NCI-H1092 (cell line): ENCODE measurements at regions not wholly inside any gene's neighbourhood (a gene's known extent, or its start where the extent isn't known, plus 50 kb on each side); places are given as distances from the start of the nearest gene placed in this dataset.

Source experiments
- DNase-seq: peaks from one replicate; lab custom pipeline; 2025; lab: John Stamatoyannopoulos, UW

DNA sequence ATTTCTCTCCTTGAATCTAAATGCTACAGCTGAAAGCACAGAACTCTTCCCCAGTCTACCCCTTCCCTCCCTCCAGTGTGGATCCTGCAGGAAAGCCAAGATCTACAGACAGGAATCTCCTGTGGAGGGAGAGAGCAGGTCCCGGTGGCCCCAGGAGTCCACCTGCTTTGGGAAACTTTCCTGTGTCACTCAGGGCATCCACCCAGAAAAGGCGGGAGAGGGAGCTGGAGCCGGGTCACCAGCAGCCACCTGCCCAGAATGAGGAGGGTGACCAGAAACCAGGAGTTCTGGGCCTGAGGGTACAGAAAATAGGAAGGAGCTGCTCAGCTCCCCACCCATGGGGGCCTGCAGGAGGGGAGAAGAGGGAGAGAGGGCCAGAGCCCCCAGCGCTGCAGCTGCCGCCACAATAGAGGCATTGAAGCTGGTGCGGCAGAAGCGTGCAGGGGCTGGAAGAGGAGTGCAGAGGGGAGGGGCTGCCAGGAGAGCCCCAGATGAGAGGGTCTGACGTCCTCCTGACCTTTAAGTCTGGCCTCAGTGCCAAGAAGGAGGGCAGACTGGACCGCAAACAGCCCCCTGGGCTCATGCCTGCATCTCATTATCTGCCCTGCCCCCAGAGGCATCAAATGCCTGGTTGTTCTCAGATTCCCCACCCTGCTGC is 56.3 kb upstream of the TMEM72 start:
- DNase-seq, result no peak

DNA sequence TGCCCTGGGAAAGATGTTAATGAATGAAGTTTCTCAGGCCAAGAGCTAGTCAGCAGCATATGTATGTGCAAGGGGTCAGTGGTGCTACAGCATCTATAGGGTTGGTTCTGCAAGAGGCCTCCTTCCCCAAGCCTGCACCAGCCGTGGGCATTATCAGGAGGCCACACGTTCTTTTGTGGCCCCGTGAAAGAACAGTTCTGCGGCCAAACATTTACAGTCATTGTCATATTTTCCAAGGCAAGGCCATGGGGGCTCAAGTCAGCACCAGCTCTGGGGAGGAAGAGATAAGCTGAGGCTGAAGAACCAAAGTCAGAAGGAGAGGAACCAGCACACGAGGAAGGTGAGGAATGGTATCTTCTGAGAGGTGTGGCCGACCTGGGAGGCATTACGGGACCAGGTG is 54.4 kb upstream of the TMEM72 start:
- DNase-seq, result no peak

- peak; percentile 7 for DNase-seq
These were observed 53.6 kb upstream of the TMEM72 start for GRCh38 chr10:44857363-44858016.

DNA sequence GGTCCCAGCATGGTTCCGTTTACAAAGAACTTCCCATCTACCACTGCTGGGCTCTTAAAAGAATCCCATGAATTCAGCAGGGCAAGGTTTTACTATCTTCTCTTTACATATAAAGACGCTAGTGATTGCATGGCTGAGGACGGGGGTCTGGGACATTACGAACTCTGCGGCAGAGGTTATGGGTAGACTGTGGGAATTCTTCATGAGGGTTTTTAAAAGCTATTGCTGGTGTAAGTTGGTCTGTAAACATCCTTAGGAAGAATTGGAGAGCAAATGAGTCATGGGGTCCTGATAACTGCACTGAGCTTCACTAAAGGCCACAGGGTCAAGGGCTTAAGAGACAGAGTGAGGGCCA is 53.1 kb upstream of the TMEM72 start:
- no peak for DNase-seq

DNA sequence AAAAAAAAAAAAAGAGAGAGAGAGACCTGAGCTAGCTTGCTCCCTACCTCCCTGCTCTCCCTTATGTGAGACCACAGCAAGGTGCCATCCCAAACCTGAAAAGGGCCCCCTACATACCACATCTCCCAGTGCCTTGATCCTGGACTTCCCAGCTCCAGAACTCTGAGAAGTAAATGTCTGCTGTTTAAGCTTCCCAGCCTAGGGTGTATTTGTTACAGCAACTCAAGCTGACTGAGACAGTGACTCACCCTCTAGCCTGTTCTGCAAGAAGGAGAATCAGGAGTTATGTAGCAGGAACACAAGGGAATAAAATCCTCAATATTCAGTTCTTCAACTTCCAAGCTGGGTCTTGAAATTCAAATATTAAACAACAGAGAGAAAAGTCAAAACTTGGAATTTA is 52.1 kb upstream of the TMEM72 start:
- no peak for DNase-seq

DNA sequence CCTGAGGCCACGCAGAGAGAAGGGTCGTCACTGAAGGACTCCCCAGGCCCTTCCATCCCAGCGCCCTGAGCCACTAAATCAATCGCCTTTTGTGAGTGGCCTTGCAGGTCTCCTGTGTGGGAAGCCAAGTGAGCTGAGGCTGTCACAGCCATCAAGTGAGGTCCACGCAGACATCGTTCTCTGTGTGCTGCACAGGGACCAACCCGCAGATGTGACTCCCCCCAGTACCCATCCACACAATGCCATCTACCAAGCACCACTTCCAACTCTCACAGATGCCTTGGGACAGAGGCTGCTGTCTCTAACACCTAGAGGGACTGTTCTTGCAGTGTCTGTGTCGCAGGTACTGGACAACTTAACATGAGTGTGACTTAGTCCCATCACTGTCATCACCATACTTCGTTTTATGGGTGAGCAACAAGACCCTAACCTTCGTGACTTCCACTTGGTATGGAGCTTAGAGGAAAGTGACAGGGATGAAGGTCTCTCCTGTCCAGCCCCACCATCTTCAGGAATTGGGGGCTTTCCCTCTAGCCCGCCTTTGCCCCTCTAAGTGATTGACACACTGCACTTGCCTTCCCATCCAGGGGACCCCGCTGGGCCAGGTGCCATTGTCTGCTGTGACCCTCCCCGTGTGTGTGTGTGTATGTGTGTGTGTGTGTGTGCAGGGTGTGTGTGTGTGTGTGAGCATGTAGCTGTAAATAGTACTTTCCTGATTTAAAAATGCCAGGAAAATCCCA is 51.4 kb upstream of the TMEM72 start:
- no peak for DNase-seq

GRCh38 chr10:44860811-44861736 is 50.1 kb upstream of the TMEM72 start:
- DNase-seq, result no peak
